ENCODE measurements at regions not wholly inside any gene's neighbourhood (a gene's known extent, or its start where the extent isn't known, plus 50 kb on each side); places are given as distances from the start of the nearest gene placed in this dataset.

DNA sequence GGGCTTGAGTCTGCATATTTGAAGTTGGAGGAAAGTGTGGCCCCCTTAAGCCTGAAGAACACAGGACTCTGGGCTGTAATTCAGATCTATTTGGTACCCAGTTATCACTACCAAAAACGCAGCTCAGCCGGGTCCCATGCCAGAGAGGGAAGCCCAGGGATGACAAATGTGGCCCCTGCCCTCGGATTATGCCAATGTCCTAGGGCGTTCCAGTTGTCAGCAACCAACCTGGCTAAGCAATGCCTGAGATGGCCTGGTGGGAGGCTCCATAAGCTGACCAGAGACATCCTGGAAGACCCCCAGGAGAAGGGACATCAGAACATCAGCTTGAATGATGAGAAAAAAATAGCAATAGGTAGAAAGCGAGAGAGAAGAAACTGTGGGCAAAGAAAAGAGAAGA, 79.6 kb upstream of the UQCRFS1 start:
- no peak overlapping the region for H3K4me3 ChIP-seq (ENCODE audit: low read depth, low read length)
- TF ChIP-seq, protein P1, sequence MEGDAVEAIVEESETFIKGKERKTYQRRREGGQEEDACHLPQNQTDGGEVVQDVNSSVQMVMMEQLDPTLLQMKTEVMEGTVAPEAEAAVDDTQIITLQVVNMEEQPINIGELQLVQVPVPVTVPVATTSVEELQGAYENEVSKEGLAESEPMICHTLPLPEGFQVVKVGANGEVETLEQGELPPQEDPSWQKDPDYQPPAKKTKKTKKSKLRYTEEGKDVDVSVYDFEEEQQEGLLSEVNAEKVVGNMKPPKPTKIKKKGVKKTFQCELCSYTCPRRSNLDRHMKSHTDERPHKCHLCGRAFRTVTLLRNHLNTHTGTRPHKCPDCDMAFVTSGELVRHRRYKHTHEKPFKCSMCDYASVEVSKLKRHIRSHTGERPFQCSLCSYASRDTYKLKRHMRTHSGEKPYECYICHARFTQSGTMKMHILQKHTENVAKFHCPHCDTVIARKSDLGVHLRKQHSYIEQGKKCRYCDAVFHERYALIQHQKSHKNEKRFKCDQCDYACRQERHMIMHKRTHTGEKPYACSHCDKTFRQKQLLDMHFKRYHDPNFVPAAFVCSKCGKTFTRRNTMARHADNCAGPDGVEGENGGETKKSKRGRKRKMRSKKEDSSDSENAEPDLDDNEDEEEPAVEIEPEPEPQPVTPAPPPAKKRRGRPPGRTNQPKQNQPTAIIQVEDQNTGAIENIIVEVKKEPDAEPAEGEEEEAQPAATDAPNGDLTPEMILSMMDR (IDR thresholded peaks at IDR 0.05; ENCODE audit: low read depth, low read length) = no peak
- no peak for DNase-seq
- peaks cover 93% of the 10 kb centered on the region for H3K27me3 ChIP-seq (ENCODE audit: insufficient read depth, low read depth, severe bottlenecking)
- no peaks in the 10 kb centered on the region for H3K36me3 ChIP-seq
- H3K27ac ChIP-seq = no peak overlapping the region
- no peaks in the 10 kb centered on the region for H3K9me3 ChIP-seq (ENCODE audit: severe bottlenecking)

- H3K27ac ChIP-seq = no peak overlapping the region
- TF ChIP-seq, protein P1 (IDR thresholded peaks at IDR 0.05; ENCODE audit: low read depth, low read length) = no peak
- no peaks in the 10 kb centered on the region for H3K36me3 ChIP-seq
- no peak overlapping the region for H3K4me3 ChIP-seq (ENCODE audit: low read depth, low read length)
- H3K27me3 ChIP-seq (ENCODE audit: insufficient read depth, low read depth, severe bottlenecking) = peaks cover 92% of the 10 kb centered on the region
- H3K9me3 ChIP-seq (ENCODE audit: severe bottlenecking) = no peaks in the 10 kb centered on the region
- no peak for DNase-seq
Observed at GRCh38 chr19:29293292-29293691, 80.3 kb upstream of the UQCRFS1 start.

- TF ChIP-seq, protein P1 (IDR thresholded peaks at IDR 0.05; ENCODE audit: low read depth, low read length) = no peak
- Histone ChIP-seq H3K4me3 (ENCODE audit: low read depth, low read length) (no peak overlapping the region), H3K27me3 (ENCODE audit: insufficient read depth, low read depth, severe bottlenecking) (peaks cover 92% of the 10 kb centered on the region), H3K9me3 (ENCODE audit: severe bottlenecking) (no peaks in the 10 kb centered on the region), H3K27ac (no peak overlapping the region), H3K36me3 (no peaks in the 10 kb centered on the region)
- DNase-seq = no peak
Observed at GRCh38 chr19:29293736-29294342, 80.9 kb upstream of the UQCRFS1 start.

DNA sequence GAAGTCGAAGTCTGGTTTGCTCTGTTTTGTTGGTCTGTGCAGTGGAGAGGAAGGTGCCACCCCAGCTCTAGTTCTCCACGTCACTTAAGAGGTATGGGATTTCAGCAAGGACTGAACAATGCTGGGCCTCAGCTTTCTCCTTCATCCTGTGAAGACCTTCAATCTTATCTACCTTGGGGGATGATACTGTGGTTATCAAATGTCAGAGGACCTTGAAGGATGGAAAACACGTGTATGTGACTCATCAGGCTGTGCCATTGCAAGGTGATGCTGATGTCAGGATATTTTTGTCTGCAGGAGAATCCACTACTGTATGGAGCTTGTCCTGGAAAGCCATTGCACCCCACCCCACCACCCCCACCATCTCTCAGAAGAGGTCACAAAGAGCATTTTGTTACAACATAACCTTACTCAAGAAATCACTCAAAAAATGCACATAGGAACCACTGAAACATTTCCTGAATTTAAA, 81.4 kb upstream of the UQCRFS1 start:
- Histone ChIP-seq H3K27me3 (ENCODE audit: insufficient read depth, low read depth, severe bottlenecking) (peaks cover 92% of the 10 kb centered on the region), H3K9me3 (ENCODE audit: severe bottlenecking) (no peaks in the 10 kb centered on the region), H3K27ac (no peak overlapping the region), H3K36me3 (no peaks in the 10 kb centered on the region), H3K4me3 (ENCODE audit: low read depth, low read length) (no peak overlapping the region)
- DNase-seq = no peak
- TF ChIP-seq, protein P1 (IDR thresholded peaks at IDR 0.05; ENCODE audit: low read depth, low read length) = no peak

DNA sequence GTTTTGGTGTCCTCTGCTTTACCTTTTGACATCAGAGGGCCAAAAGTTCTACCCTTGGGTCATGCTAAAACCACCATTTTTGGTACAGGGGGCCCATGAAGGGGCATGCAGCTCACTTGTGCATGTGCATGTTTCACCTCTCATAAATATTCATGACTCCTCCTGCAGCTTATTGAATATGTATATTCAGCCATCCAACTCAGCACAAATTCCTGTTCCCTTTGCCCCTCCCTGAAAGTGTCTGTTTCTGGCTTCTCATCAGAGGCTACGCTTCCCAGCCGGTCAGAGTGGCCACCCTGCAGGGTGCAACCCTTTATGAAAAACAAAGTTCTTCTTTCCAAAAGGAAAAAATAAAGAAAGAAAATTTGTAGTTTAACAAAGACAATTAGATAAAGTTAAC, 82.3 kb upstream of the UQCRFS1 start:
- Histone ChIP-seq H3K27me3 (ENCODE audit: insufficient read depth, low read depth, severe bottlenecking) (peaks cover 92% of the 10 kb centered on the region), H3K27ac (no peak overlapping the region), H3K36me3 (no peaks in the 10 kb centered on the region), H3K9me3 (ENCODE audit: severe bottlenecking) (no peaks in the 10 kb centered on the region), H3K4me3 (ENCODE audit: low read depth, low read length) (no peak overlapping the region)
- DNase-seq = no peak
- TF ChIP-seq, protein P1 (IDR thresholded peaks at IDR 0.05; ENCODE audit: low read depth, low read length) = no peak

GRCh38 chr19:29297381-29297780, 84.4 kb upstream of the UQCRFS1 start:
- Histone ChIP-seq H3K27ac (no peak overlapping the region), H3K4me3 (ENCODE audit: low read depth, low read length) (no peak overlapping the region), H3K36me3 (no peaks in the 10 kb centered on the region), H3K27me3 (ENCODE audit: insufficient read depth, low read depth, severe bottlenecking) (peaks cover 93% of the 10 kb centered on the region), H3K9me3 (ENCODE audit: severe bottlenecking) (no peaks in the 10 kb centered on the region)
- DNase-seq = no peak
- TF ChIP-seq, protein P1 (IDR thresholded peaks at IDR 0.05; ENCODE audit: low read depth, low read length) = no peak

All from WERI-Rb-1 (cell line).